H9 (cell line): ENCODE measurements at regions not wholly inside any gene's neighbourhood (a gene's known extent, or its start where the extent isn't known, plus 50 kb on each side); places are given as distances from the start of the nearest gene placed in this dataset.

Experiments used
- DNase-seq: peaks from one replicate; pipeline ENCODE4 v3.0.0-alpha.2; 2017
- H2AFZ ChIP-seq: one replicate; pipeline ENCODE4 v1.6.1; 2013; ENCODE audit warnings: mild to moderate bottlenecking, low read length, control low read depth, moderate library complexity
- H2AK5ac ChIP-seq: 2 replicates; pipeline ENCODE4 v1.6.1; 2013; ENCODE audit warnings: low read length, control low read depth, mixed read lengths; ENCODE audit not compliant: insufficient read length
- H2BK120ac ChIP-seq: one replicate; pipeline ENCODE4 v1.6.1; 2013; ENCODE audit warnings: low read depth, mild to moderate bottlenecking, low read length, control low read depth, inconsistent platforms; ENCODE audit not compliant: poor library complexity, severe bottlenecking
- H2BK12ac ChIP-seq: 2 replicates; pipeline ENCODE4 v1.6.1; 2013; ENCODE audit warnings: low read length, control low read depth, mixed read lengths, low read depth; ENCODE audit not compliant: insufficient read length
- H2BK15ac ChIP-seq: 2 replicates; pipeline ENCODE4 v1.6.1; 2013; ENCODE audit warnings: low read depth, low read length, control low read depth
- H2BK20ac ChIP-seq: one replicate; pipeline ENCODE4 v1.6.1; 2013; ENCODE audit warnings: low read depth, mild to moderate bottlenecking, low read length, control low read depth, inconsistent platforms; ENCODE audit not compliant: poor library complexity, severe bottlenecking
- H2BK5ac ChIP-seq: 2 replicates; pipeline ENCODE4 v1.6.1; 2013; ENCODE audit warnings: low read length, control low read depth, mixed read lengths; ENCODE audit not compliant: insufficient read length
- H3K14ac ChIP-seq: 2 replicates; pipeline ENCODE4 v1.6.1; 2013; ENCODE audit warnings: low read length, control low read depth; ENCODE audit not compliant: insufficient read depth
- H3K18ac ChIP-seq: 2 replicates; pipeline ENCODE4 v1.6.1; 2013; ENCODE audit warnings: low read depth, mild to moderate bottlenecking, mixed read lengths, low read length, control low read depth; ENCODE audit not compliant: insufficient read length
- H3K23ac ChIP-seq: 2 replicates; pipeline ENCODE4 v1.6.1; 2013; ENCODE audit warnings: low read length, control low read depth, mixed read lengths, low read depth; ENCODE audit not compliant: insufficient read length
- H3K23me2 ChIP-seq: 2 replicates; pipeline ENCODE4 v1.6.1; 2013; ENCODE audit warnings: low read depth, mild to moderate bottlenecking, mixed read lengths, low read length, control low read depth; ENCODE audit not compliant: insufficient read length, poor library complexity, severe bottlenecking
- H3K27ac ChIP-seq: 2 replicates; pipeline ENCODE4 v1.5.1; 2013; ENCODE audit warnings: low read length, control low read depth, mixed read lengths, low read depth; ENCODE audit not compliant: insufficient read length
- H3K27me3 ChIP-seq: 2 replicates; pipeline ENCODE4 v1.6.1; 2013; ENCODE audit warnings: low read length, control low read depth, inconsistent platforms; ENCODE audit not compliant: insufficient read depth
- H3K4ac ChIP-seq: 2 replicates; pipeline ENCODE4 v1.6.1; 2013; ENCODE audit warnings: low read depth, mild to moderate bottlenecking, control low read depth, inconsistent platforms, low read length, moderate library complexity
- H3K4me1 ChIP-seq: 2 replicates; pipeline ENCODE4 v1.6.1; 2013; ENCODE audit warnings: low read length, control low read depth, inconsistent platforms; ENCODE audit not compliant: insufficient read depth
- H3K4me2 ChIP-seq: 2 replicates; pipeline ENCODE4 v1.6.1; 2013; ENCODE audit warnings: low read length, control low read depth, mixed read lengths; ENCODE audit not compliant: insufficient read length, insufficient read depth
- H3K56ac ChIP-seq: 2 replicates; pipeline ENCODE4 v1.6.1; 2013; ENCODE audit warnings: low read depth, mild to moderate bottlenecking, mixed read lengths, low read length, control low read depth; ENCODE audit not compliant: insufficient read length
- H3K79me1 ChIP-seq: 2 replicates; pipeline ENCODE4 v1.6.1; 2013; ENCODE audit warnings: low read depth, mild to moderate bottlenecking, moderate library complexity, low read length, control low read depth, inconsistent platforms; ENCODE audit not compliant: insufficient read depth, poor library complexity, severe bottlenecking
- H3K79me2 ChIP-seq: 2 replicates; pipeline ENCODE4 v1.6.1; 2013; ENCODE audit warnings: low read length, control low read depth, inconsistent platforms; ENCODE audit not compliant: insufficient read depth
- H3K9ac ChIP-seq: 2 replicates; pipeline ENCODE4 v1.6.1; 2013; ENCODE audit warnings: low read length, control low read depth, mixed read lengths; ENCODE audit not compliant: insufficient read length; ENCODE audit errors: extremely low read depth
- H3K9me3 ChIP-seq: one replicate; pipeline ENCODE4 v1.6.1; 2013; ENCODE audit warnings: low read depth, low read length, inconsistent platforms; ENCODE audit not compliant: control insufficient read depth
- H3T11ph ChIP-seq: one replicate; pipeline ENCODE4 v1.6.1; 2013; ENCODE audit warnings: mild to moderate bottlenecking, low read length, control low read depth, inconsistent platforms
- H4K20me1 ChIP-seq: one replicate; pipeline ENCODE4 v1.6.1; 2013; ENCODE audit not compliant: control insufficient read depth, insufficient read length, insufficient read depth
- H4K5ac ChIP-seq: 2 replicates; pipeline ENCODE4 v1.6.1; 2013; ENCODE audit warnings: low read depth, mild to moderate bottlenecking, mixed read lengths, low read length, control low read depth; ENCODE audit not compliant: insufficient read length
- H4K8ac ChIP-seq: replicated peaks from 2 replicates; pipeline ENCODE4 v1.6.1; 2013; ENCODE audit warnings: low read length, control low read depth, mixed read lengths, low read depth; ENCODE audit not compliant: insufficient read length
- H4K91ac ChIP-seq: 2 replicates; pipeline ENCODE4 v1.6.1; 2013; ENCODE audit warnings: low read depth, mild to moderate bottlenecking, moderate library complexity, mixed read lengths, low read length, control low read depth; ENCODE audit not compliant: insufficient read length
- H3K27ac Mint-ChIP-seq, 3 experiments: 2 replicates in 2 of 3; 3 replicates in 1 of 3; pipeline ENCODE4 v1.8.0; 2020 to 2021; ENCODE audit warnings: mixed read lengths in 3 of 3, mild to moderate bottlenecking in 1 of 3, moderate library complexity in 1 of 3
- H3K27me3 Mint-ChIP-seq: 2 replicates; pipeline ENCODE4 v1.8.0; 2021; ENCODE audit warnings: low read depth, mild to moderate bottlenecking, moderate library complexity, mixed read lengths
- H3K36me3 Mint-ChIP-seq, 3 experiments: 2 replicates in 2 of 3; 3 replicates in 1 of 3; pipeline ENCODE4 v1.8.0; 2020 to 2021; ENCODE audit warnings: low read depth in 3 of 3, mixed read lengths in 3 of 3; ENCODE audit not compliant: insufficient read depth in 1 of 3
- H3K4me1 Mint-ChIP-seq, 2 experiments: 2 replicates each; pipeline ENCODE4 v1.8.0; 2020; ENCODE audit warnings: mixed read lengths in 2 of 2
- H3K4me3 Mint-ChIP-seq, 2 experiments: 2 replicates in 1 of 2; 3 replicates in 1 of 2; pipeline ENCODE4 v1.8.0; 2020 to 2021; ENCODE audit warnings: mild to moderate bottlenecking in 2 of 2, mixed read lengths in 2 of 2, moderate library complexity in 1 of 2
- H3K9me3 Mint-ChIP-seq, 2 experiments: 2 replicates in 1 of 2; 3 replicates in 1 of 2; pipeline ENCODE4 v1.8.0; 2020; ENCODE audit warnings: mild to moderate bottlenecking in 2 of 2, mixed read lengths in 2 of 2, moderate library complexity in 1 of 2
- CTCF ChIP-seq: fragments of 200-600 bp; sonication (generic); conservative IDR thresholded peaks from 3 replicates; pipeline ENCODE4 v1.8.0; 2021; ENCODE audit warnings: antibody characterized with exemption, mild to moderate bottlenecking
- WGBS: extraction: QIAGEN DNeasy Blood & Tissue Kit; methylation state at CpG from one replicate; pipeline ENCODE4 v1.1.7; 2013; ENCODE audit warnings: missing lambda C conversion rate, low lambda C conversion rate, mixed read lengths; ENCODE audit not compliant: insufficient read length; ENCODE audit errors: extremely low coverage; 5-methylcytosine and 5-hydroxymethylcytosine counted together

GRCh38 chr4:157772907-157773306, 399.9 kb downstream of the GASK1B start:
- Histone ChIP-seq H3K4me1 (no peaks in the 10 kb centered on the region), H4K5ac (no peak overlapping the region), H3K23me2 (no peaks in the 10 kb centered on the region), H2BK120ac (no peak overlapping the region), H3K9me3 (no peaks in the 10 kb centered on the region), H3K4me2 (no peak overlapping the region), H2BK15ac (no peak overlapping the region), H3K79me1 (no peaks in the 10 kb centered on the region), H4K20me1 (no peaks in the 10 kb centered on the region), H3K14ac (no peak overlapping the region), H3K18ac (no peak overlapping the region), H2BK20ac (no peak overlapping the region), H2BK5ac (no peak overlapping the region), H2BK12ac (no peak overlapping the region), H3K56ac (no peak overlapping the region), H4K8ac (no peak overlapping the region), H3K79me2 (no peaks in the 10 kb centered on the region), H3T11ph (no peak overlapping the region), H3K27ac (no peak overlapping the region), H3K27me3 (no peaks in the 10 kb centered on the region), H3K23ac (no peak overlapping the region), H4K91ac (no peak overlapping the region), H2AK5ac (no peak overlapping the region), H3K9ac (no peak overlapping the region), H2AFZ (no peak overlapping the region), H3K4ac (no peak overlapping the region)
- H3K9me3 Mint-ChIP-seq = no peaks in the 10 kb centered on the region
- H3K36me3 Mint-ChIP-seq = no peaks in the 10 kb centered on the region
- no peak for DNase-seq
- TF ChIP-seq CTCF = no peak
- H3K4me1 Mint-ChIP-seq = no peaks in the 10 kb centered on the region
- H3K4me3 Mint-ChIP-seq = no peak overlapping the region
- H3K27me3 Mint-ChIP-seq = no peaks in the 10 kb centered on the region
- no CpG with 5 or more reads among the region's 1 CpG for WGBS
- H3K27ac Mint-ChIP-seq = no peak overlapping the region
